Activated CD4-positive, alpha-beta memory T cell treated with anti-CD3 and anti-CD28 coated beads for 36 hours (primary cell): ENCODE measurements at regions not wholly inside any gene's neighbourhood (a gene's known extent, or its start where the extent isn't known, plus 50 kb on each side); places are given as distances from the start of the nearest gene placed in this dataset.
A peak's percentile ranks its signal among the peaks of the same experiment; 100 is the strongest.

ENCODE experiments used
- CTCF ChIA-PET: fragments of 350-600 bp; sonication (Branson Sonifier 250); formaldehyde crosslinking; loops from one replicate; lab custom pipeline; 2021; ENCODE audit warnings: antibody characterized with exemption, inconsistent platforms; lab: Charles Lee
- POLR2A ChIA-PET: fragments of 350-600 bp; sonication (Branson Sonifier 250); formaldehyde crosslinking; loops from one replicate; lab custom pipeline; 2021; ENCODE audit warnings: antibody characterized with exemption; lab: Charles Lee
- DNase-seq: peaks from one replicate; pipeline ENCODE4 v3.0.0-alpha.2; 2020
- H3K27ac Mint-ChIP-seq: one replicate; pipeline ENCODE4 v1.8.0; 2021; ENCODE audit warnings: mixed read lengths
- H3K27me3 Mint-ChIP-seq: one replicate; pipeline ENCODE4 v1.8.0; 2021; ENCODE audit warnings: mixed read lengths
- H3K36me3 Mint-ChIP-seq: one replicate; pipeline ENCODE4 v1.8.0; 2021; ENCODE audit warnings: mixed read lengths
- H3K4me1 Mint-ChIP-seq: one replicate; pipeline ENCODE4 v1.8.0; 2021; ENCODE audit warnings: low read depth, mixed read lengths
- H3K4me3 Mint-ChIP-seq: one replicate; pipeline ENCODE4 v1.8.0; 2021; ENCODE audit warnings: mild to moderate bottlenecking, mixed read lengths
- H3K9me3 Mint-ChIP-seq: one replicate; pipeline ENCODE4 v1.8.0; 2021; ENCODE audit warnings: mixed read lengths
- intact Hi-C: fragments of 100-400 bp; cut with micrococcal nuclease; formaldehyde crosslinking; loops from one replicate; pipeline ENCODE4 v1.15.1; 2023

DNA sequence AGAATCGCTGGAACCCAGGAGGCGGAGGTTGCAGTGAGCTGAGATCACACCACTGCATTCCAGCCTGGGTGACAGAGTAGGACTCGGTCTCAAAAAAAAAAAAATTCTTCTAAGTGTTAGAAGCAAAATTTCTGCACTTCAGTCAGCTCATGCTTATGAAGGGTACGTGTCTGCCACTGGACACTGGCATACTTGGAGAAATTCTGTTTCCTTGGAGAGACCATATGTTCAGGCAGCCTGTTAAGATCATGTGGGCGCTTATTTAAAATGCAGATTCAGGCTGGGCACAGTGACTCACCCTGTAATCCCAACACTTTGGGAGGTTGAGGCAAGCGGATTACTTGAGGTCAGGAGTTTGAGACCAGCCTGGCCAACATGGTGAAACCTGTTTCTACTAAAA lies 85.6 kb upstream of the IQSEC1 start:
- intact Hi-C loops = no loop called here
- ChIA-PET CTCF (no interaction called here), POLR2A (no interaction called here)
- Mint-ChIP-seq H3K27ac (no peak overlapping the region), H3K36me3 (peaks cover 4% of the 10 kb centered on the region), H3K9me3 (peaks cover 18% of the 10 kb centered on the region), H3K27me3 (no peaks in the 10 kb centered on the region), H3K4me3 (no peak overlapping the region), H3K4me1 (no peaks in the 10 kb centered on the region)
- DNase-seq = no peak

DNA sequence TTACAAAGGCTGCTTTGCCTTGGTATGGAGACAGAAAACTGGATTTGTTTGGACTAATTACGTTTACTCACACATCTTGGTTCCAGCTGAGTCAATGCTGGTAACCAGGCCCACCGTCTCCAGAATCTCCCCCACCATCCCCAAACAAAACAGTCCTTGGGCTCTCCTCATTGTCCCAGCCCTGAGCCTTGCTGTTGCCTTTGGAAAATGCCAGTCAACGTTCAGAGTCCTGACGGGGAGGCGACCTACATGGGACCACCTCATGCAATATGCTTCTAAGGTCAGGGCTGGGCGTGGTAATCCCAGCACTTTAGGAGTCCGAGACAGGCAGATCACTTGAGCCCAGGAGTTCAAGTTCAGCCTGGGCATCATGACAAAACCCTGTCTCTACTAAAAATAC lies 85.2 kb upstream of the IQSEC1 start:
- H3K36me3 Mint-ChIP-seq = peaks cover 4% of the 10 kb centered on the region
- H3K4me1 Mint-ChIP-seq = no peaks in the 10 kb centered on the region
- no peak overlapping the region for H3K27ac Mint-ChIP-seq
- DNase-seq = no peak
- intact Hi-C loops = no loop called here
- ChIA-PET CTCF (no interaction called here), POLR2A (no interaction called here)
- H3K4me3 Mint-ChIP-seq = no peak overlapping the region
- H3K27me3 Mint-ChIP-seq = peaks cover 2% of the 10 kb centered on the region
- peaks cover 18% of the 10 kb centered on the region for H3K9me3 Mint-ChIP-seq

GRCh38 chr3:13157986-13158385 lies 84.8 kb upstream of the IQSEC1 start:
- ChIA-PET POLR2A (no interaction called here), CTCF (no interaction called here)

DNA sequence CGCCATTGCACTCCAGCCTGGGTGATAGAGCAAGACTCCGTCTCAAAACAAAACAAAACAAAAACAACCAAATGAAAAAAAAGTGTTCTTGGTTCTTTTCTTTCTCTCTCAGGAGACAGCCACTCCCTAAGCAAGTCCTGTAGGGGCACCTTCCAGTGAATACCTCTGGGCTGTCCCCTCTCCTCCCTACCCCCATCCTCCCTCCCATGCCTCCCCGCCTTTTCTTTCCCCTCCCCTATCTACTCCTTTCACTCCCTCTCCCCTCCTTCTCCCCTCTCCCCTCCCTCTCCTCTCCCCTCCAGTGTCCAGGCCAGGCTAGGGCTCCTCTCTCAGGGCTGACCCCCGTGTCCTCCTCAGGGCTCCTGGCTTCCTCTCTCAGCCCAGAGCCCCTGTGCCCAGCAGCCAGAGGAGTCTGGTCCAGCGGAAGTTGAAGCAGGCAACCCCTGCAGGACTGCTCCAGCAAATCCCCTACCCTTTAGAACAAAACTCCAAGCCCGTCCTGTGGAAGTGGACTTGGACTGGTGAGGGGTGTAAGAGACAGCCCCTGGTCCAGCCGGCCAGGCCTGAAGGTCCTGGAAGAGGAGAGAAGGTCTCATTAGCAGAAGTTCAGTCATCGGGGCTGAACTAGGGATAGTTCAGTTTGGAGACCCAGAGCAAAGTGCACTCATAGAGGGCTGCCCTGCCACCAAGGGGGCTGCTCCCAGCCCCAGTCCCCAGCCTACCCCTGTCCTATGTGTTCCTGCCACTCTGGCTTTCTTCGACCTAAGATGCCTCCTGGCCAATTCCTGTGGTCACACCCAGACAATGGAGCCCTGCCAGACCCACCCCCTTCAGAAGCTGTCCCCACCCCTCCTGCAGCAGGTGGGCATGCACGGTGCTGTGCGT lies 79.8 kb upstream of the IQSEC1 start:
- no peak overlapping the region for H3K27ac Mint-ChIP-seq
- peaks cover 3% of the 10 kb centered on the region for H3K27me3 Mint-ChIP-seq
- H3K4me3 Mint-ChIP-seq = no peak overlapping the region
- no peak for DNase-seq
- peaks cover 18% of the 10 kb centered on the region for H3K9me3 Mint-ChIP-seq
- ChIA-PET POLR2A (no interaction called here), CTCF (no interaction called here)
- intact Hi-C loops = no loop called here
- peaks cover 6% of the 10 kb centered on the region for H3K4me1 Mint-ChIP-seq
- H3K36me3 Mint-ChIP-seq = peaks cover 4% of the 10 kb centered on the region

More at GRCh38 chr3:13157986-13158385, 84.8 kb upstream of the IQSEC1 start:
- Mint-ChIP-seq H3K4me1 (no peaks in the 10 kb centered on the region), H3K36me3 (peaks cover 4% of the 10 kb centered on the region), H3K9me3 (peaks cover 18% of the 10 kb centered on the region), H3K27ac (no peak overlapping the region), H3K27me3 (peaks cover 3% of the 10 kb centered on the region), H3K4me3 (no peak overlapping the region)
- DNase-seq = no peak
- intact Hi-C loops = no loop called here

DNA sequence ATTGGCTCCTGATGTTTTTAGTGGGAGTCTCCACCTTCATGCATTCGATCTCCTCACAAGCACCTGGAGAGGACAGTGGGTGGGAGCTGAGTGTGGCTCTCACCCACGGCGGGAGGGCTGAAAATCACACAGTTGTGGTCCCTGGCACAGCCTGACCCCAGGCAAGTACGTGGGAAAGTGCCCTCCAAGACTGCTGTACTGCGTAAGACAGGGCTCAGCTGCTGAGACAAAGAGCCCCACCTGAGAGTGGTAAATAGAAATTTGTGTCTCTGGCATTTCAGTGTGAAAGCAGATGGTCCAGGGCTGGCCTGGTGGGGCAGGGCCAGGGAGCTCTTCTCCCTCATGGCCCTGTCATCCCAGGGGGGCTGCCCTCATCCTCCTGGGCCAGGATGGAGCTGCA lies 77.4 kb upstream of the IQSEC1 start:
- POLR2A ChIA-PET = no interaction called here
- intact Hi-C loops = no loop called here

DNA sequence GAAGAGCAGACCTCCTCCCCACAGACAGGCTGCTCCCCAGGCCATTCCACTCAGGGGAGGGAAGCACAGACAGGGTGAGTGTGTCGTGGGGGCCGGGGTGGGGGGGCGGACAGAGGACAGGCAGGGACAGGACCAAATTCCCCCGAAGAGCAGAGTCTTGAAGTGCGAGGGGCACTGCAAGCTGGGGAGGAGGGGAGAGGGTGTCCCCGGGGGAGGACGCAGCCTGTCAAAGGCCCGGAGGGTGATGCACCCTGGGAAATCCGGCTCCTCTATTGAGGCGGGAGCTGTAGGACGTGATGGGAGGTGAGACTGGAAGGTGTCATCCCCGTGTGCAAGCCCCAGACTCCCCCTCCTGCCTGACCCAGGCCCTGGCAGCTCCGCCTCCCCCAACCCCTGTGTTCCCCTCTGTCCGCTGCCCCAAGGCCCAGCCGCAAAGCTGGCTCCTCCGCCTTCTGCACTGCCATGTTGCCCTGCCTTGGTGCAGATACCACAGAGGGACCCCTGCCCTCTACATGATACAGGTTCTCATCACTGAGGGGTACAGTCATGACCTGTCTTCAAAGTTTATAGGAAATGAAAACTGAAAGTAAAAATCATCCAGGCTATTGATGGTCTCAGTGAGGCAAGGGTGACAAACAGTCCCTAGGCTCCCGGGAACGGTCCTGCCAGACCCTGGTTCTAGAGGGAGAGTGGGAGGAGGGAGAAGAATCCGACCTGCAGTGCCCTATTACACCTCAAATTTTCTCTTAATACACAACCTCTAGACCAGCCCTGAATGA lies 76.3 kb upstream of the IQSEC1 start:
- peaks cover 6% of the 10 kb centered on the region for H3K4me1 Mint-ChIP-seq
- peaks cover 2% of the 10 kb centered on the region for H3K9me3 Mint-ChIP-seq
- no peak overlapping the region for H3K27ac Mint-ChIP-seq
- DNase-seq = no peak
- CTCF ChIA-PET = no interaction called here
- intact Hi-C loops = no loop called here
- no peaks in the 10 kb centered on the region for H3K36me3 Mint-ChIP-seq
- POLR2A ChIA-PET = no interaction called here
- H3K4me3 Mint-ChIP-seq = peak overlapping the region; percentile 13
- peaks cover 3% of the 10 kb centered on the region for H3K27me3 Mint-ChIP-seq

More for the DNA sequence above, 77.4 kb upstream of the IQSEC1 start:
- Mint-ChIP-seq H3K9me3 (peaks cover 11% of the 10 kb centered on the region), H3K4me1 (peaks cover 6% of the 10 kb centered on the region), H3K4me3 (no peak overlapping the region), H3K27me3 (peaks cover 3% of the 10 kb centered on the region), H3K27ac (no peak overlapping the region), H3K36me3 (peaks cover 4% of the 10 kb centered on the region)
- no peak for DNase-seq
- CTCF ChIA-PET = no interaction called here

DNA sequence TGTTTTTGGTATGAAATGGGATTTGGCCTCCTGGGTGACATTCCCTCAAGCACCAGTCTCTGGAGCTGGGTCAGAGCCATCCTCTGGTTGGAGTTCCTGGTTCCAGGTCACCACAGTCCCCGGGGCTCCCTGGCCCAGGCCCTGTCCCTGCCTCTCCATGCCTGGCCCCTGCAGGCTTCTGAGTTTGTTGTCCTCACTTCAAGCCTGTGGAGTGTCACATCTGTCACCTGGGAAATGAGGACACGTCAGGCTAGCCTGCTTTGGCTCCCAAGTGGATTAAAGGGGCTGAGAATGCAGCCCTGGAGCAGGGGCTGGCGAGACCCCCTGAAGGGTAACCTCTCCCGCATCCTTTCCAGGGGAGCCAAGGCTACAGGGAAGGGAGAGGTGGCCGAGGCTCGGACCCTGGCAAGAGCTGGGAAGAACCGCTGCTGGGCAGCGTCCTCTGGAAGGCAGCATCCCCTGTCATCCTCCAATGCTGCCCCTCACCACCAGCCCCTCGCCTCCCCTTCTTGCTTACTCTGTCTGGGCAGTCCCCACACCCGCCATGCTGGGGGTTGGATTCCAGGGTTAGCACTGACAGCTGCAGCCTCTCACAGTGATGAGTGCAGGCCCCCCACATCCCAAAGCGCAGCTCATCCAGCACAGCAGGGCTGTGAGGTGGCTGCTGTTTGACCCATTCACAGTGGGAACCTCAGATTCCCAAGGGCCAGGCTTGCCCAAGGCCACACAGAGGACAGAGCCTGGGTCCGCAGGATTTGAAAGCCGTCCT lies 75.5 kb upstream of the IQSEC1 start:
- Mint-ChIP-seq H3K27me3 (peaks cover 3% of the 10 kb centered on the region), H3K9me3 (no peaks in the 10 kb centered on the region), H3K4me1 (peaks cover 6% of the 10 kb centered on the region), H3K36me3 (no peaks in the 10 kb centered on the region), H3K4me3 (no peak overlapping the region), H3K27ac (no peak overlapping the region)
- ChIA-PET POLR2A (no interaction called here), CTCF (no interaction called here)
- intact Hi-C loops = no loop called here
- DNase-seq = no peak

DNA sequence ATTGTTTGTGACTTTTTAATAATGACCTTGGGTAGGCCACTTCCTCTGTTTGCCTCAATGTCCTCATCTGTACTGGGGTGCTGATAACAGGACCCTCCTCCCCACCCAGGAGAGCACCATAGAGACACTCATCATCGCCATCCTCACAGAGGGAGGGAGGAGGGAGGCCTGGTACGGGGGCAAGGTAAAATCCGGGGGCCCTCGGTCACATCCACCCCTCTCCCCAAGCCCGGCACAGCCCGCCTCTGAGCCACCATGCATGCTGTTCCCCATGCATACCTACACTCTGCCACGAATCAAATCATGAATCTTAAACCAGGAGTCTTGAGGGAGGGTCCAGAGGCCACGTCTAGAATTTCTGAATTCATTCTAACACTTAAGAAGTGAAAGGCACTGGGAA lies 74.9 kb upstream of the IQSEC1 start:
- intact Hi-C loops = no loop called here
- POLR2A ChIA-PET = no interaction called here
- Mint-ChIP-seq H3K27ac (no peak overlapping the region), H3K36me3 (no peaks in the 10 kb centered on the region), H3K9me3 (no peaks in the 10 kb centered on the region), H3K27me3 (no peaks in the 10 kb centered on the region), H3K4me3 (no peak overlapping the region), H3K4me1 (peaks cover 6% of the 10 kb centered on the region)
- CTCF ChIA-PET = no interaction called here
- DNase-seq = no peak

DNA sequence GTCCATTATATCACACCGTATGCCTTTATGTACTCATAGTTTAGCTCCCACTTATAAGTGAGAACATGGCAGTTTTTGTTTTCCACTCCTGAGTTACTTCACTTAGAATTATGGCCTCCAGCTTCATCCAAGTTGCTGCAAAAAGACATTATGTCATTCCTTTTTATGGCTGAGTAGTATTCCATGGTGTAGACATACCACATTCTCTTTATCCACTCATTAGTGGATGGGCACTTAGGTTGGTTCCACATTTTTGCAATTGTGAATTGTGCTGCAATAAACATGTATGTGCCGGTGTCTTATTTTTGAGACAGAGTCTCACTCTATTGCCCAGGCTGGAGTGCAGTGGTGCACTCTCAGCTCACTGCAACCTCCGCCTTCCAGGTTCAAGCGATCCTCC lies 74.1 kb upstream of the IQSEC1 start:
- Mint-ChIP-seq H3K9me3 (no peaks in the 10 kb centered on the region), H3K27me3 (peaks cover 2% of the 10 kb centered on the region), H3K4me3 (no peak overlapping the region), H3K27ac (no peak overlapping the region), H3K36me3 (no peaks in the 10 kb centered on the region), H3K4me1 (peaks cover 6% of the 10 kb centered on the region)
- intact Hi-C loops = no loop called here
- ChIA-PET CTCF (no interaction called here), POLR2A (no interaction called here)
- DNase-seq = no peak

GRCh38 chr3:13146643-13147143 lies 73.5 kb upstream of the IQSEC1 start:
- DNase-seq = no peak
- CTCF ChIA-PET = no interaction called here
- Mint-ChIP-seq H3K27ac (no peak overlapping the region), H3K9me3 (no peaks in the 10 kb centered on the region), H3K4me3 (no peak overlapping the region), H3K36me3 (no peaks in the 10 kb centered on the region), H3K4me1 (peaks cover 6% of the 10 kb centered on the region), H3K27me3 (peaks cover 3% of the 10 kb centered on the region)
- intact Hi-C loops = no loop called here
- POLR2A ChIA-PET = no interaction called here

- Mint-ChIP-seq H3K27me3 (peaks cover 5% of the 10 kb centered on the region), H3K4me3 (no peak overlapping the region), H3K36me3 (no peaks in the 10 kb centered on the region), H3K27ac (no peak overlapping the region), H3K9me3 (no peaks in the 10 kb centered on the region), H3K4me1 (peaks cover 6% of the 10 kb centered on the region)
- intact Hi-C loops = no loop called here
- no peak for DNase-seq
- ChIA-PET CTCF (no interaction called here), POLR2A (no interaction called here)
These were observed 72.8 kb upstream of the IQSEC1 start for GRCh38 chr3:13145826-13146642.
